ENCODE measurements at regions not wholly inside any gene's neighbourhood (a gene's known extent, or its start where the extent isn't known, plus 50 kb on each side); places are given as distances from the start of the nearest gene placed in this dataset.

DNA sequence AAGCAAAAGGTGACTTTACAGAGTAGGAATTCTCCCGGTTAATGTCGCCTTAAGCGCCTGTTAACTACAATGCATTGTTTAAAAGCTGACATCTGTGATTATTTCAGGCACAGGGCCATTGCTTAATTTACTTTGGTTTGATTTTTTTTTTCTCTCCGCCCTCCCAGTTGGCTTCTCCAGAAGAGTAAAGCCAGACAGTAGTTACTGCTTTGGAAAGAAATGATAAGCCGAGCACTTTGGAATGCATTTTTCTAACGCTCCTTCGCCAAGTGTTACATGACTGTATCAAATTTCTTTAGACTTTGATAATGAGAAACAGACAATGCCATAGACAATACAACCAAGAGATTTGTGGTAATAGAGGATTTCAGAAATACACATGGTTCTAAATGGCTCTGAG is 383.0 kb upstream of the TENM3 start:
- no peak for TF ChIP-seq CTCF (IDR thresholded peaks at IDR 0.05; ENCODE audit: low read length)
- TF ChIP-seq EZH2 (optimal IDR thresholded peaks at IDR 0.05; ENCODE audit: low read depth, low read length) = no peak

Measured in MM.1S (cell line).